C4-2B (cell line): ENCODE measurements at regions not wholly inside any gene's neighbourhood (a gene's known extent, or its start where the extent isn't known, plus 50 kb on each side); places are given as distances from the start of the nearest gene placed in this dataset.

Experiments
- CTCF ChIP-seq: fragments of 450-650 bp; conservative IDR thresholded peaks from 2 replicates; pipeline ENCODE4 v1.5.1; 2017; ENCODE audit warnings: mild to moderate bottlenecking
- ZFX ChIP-seq: fragments of 450-650 bp; IDR thresholded peaks from 2 replicates; pipeline ENCODE4 v1.6.1; 2017

- TF ChIP-seq CTCF (no peak), ZFX (no peak)
Observed at GRCh38 chrX:104315555-104315954, 60.8 kb upstream of the ESX1 start.
